ENCODE measurements at regions not wholly inside any gene's neighbourhood (a gene's known extent, or its start where the extent isn't known, plus 50 kb on each side); places are given as distances from the start of the nearest gene placed in this dataset.
"Not testable (repeated sequence)": the region's sequence is repeated elsewhere in the genome, so short reads cannot be mapped to it uniquely, and the experiment has no call there.

- H3K4me1 Mint-ChIP-seq (ENCODE audit: low read depth): no peaks in the 10 kb centered on the region
- H3K9me3 Mint-ChIP-seq (ENCODE audit: low read depth): no peaks in the 10 kb centered on the region
- no peak overlapping the region for H3K27ac Mint-ChIP-seq
- H3K36me3 Mint-ChIP-seq: no peaks in the 10 kb centered on the region
- no peak overlapping the region for H3K4me3 Mint-ChIP-seq
- peaks cover 2% of the 10 kb centered on the region for H3K27me3 Mint-ChIP-seq
These were observed 313.6 kb upstream of the PIK3R1 start for GRCh38 chr5:67901814-67902496.

GRCh38 chr5:67900514-67900913 lies 315.0 kb upstream of the PIK3R1 start:
- Mint-ChIP-seq H3K36me3 (no peaks in the 10 kb centered on the region), H3K9me3 (ENCODE audit: low read depth) (no peaks in the 10 kb centered on the region), H3K4me3 (no peak overlapping the region), H3K27me3 (peaks cover 2% of the 10 kb centered on the region), H3K4me1 (ENCODE audit: low read depth) (no peaks in the 10 kb centered on the region), H3K27ac (no peak overlapping the region)

DNA sequence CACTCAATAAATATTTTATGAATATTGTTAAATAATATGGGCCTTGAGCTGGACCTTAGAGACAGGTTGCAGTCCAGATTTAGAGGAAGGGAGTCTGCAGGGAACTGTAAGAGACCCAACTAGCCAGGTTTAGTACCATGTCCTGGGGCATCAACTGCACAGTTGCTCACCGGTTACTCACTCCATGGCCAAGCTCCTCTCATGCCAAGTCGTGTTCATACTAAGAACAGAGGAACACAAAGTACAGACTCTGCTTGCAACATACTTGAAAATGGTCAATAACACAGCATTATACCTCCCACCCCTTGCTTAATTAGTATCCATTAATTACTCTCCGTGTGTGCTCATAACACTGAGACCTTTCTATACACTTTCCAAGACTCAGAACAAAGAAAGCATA lies 317.6 kb upstream of the PIK3R1 start:
- H3K27ac Mint-ChIP-seq: no peak overlapping the region

GRCh38 chr5:67897431-67897830 lies 318.1 kb upstream of the PIK3R1 start:
- no peaks in the 10 kb centered on the region for H3K9me3 Mint-ChIP-seq (ENCODE audit: low read depth)
- H3K4me3 Mint-ChIP-seq: no peak overlapping the region
- no peaks in the 10 kb centered on the region for H3K27me3 Mint-ChIP-seq
- no peaks in the 10 kb centered on the region for H3K4me1 Mint-ChIP-seq (ENCODE audit: low read depth)
- no peaks in the 10 kb centered on the region for H3K36me3 Mint-ChIP-seq
- no peak overlapping the region for H3K27ac Mint-ChIP-seq

More for the DNA sequence above, 317.6 kb upstream of the PIK3R1 start:
- Mint-ChIP-seq H3K9me3 (ENCODE audit: low read depth) (no peaks in the 10 kb centered on the region), H3K4me3 (no peak overlapping the region), H3K27me3 (no peaks in the 10 kb centered on the region), H3K36me3 (no peaks in the 10 kb centered on the region), H3K4me1 (ENCODE audit: low read depth) (no peaks in the 10 kb centered on the region)

- no peak overlapping the region for H3K27ac Mint-ChIP-seq
- no peak overlapping the region for H3K4me3 Mint-ChIP-seq
- H3K36me3 Mint-ChIP-seq: no peaks in the 10 kb centered on the region
- no peaks in the 10 kb centered on the region for H3K4me1 Mint-ChIP-seq (ENCODE audit: low read depth)
- H3K9me3 Mint-ChIP-seq (ENCODE audit: low read depth): no peaks in the 10 kb centered on the region
- no peaks in the 10 kb centered on the region for H3K27me3 Mint-ChIP-seq
These were observed 318.6 kb upstream of the PIK3R1 start for GRCh38 chr5:67896930-67897313.

DNA sequence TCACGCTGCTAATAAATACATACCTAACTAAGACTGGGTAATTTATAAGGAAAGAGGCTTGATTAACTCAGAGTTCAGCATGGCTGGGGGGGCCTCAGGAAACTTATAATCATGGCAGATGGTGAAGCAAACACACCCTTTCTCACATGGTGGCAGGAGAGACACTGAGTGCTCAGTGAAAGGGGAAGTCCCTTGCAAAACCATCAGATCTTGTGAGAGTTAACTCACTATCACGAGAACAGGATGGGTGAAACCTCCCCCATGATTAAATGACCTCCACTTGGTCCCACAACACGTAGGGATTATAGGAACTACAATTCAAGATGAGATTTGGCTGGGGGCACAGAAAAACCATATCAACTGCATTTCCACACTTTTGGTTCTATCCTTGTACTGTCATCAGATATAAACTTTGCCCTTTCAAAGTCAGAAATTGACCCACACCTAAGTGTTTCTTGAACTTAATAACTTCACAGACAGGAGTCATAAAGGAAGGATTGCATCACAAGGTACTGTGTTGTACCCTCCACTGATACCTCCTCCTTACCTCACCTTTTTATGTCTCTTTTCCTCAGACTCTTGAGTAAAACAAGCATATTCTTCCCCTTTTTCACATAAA lies 319.1 kb upstream of the PIK3R1 start:
- Mint-ChIP-seq H3K27me3 (no peaks in the 10 kb centered on the region), H3K27ac (no peak overlapping the region), H3K9me3 (ENCODE audit: low read depth) (no peaks in the 10 kb centered on the region), H3K4me3 (no peak overlapping the region), H3K4me1 (ENCODE audit: low read depth) (no peaks in the 10 kb centered on the region), H3K36me3 (peaks cover 2% of the 10 kb centered on the region)

- not testable (repeated sequence) for H3K27ac Mint-ChIP-seq; H3K27me3 Mint-ChIP-seq; H3K4me3 Mint-ChIP-seq; H3K9me3 Mint-ChIP-seq (ENCODE audit: low read depth); H3K4me1 Mint-ChIP-seq (ENCODE audit: low read depth); H3K36me3 Mint-ChIP-seq
These were observed 325.7 kb upstream of the PIK3R1 start for GRCh38 chr5:67889870-67890269.

DNA sequence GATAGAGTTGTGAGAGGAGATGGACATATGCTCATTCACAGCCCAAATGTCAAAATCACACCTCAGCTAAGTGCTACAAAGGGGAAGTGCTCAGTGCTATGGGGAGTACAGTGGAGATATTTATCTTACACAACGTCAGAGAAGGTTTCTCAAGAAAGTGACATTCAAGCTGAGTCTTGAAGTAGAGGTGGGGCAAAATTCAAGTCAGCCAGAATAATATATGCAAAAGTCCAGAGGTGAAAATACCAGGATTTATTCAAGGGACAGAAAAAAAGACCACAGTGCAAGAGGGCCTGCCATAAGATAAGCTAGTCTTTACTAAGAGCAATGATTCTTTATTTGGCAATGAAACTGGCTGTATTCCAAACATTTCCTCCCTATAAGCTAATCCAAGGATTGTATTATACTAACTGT lies 327.8 kb upstream of the PIK3R1 start:
- H3K9me3 Mint-ChIP-seq (ENCODE audit: low read depth): no peaks in the 10 kb centered on the region
- H3K4me1 Mint-ChIP-seq (ENCODE audit: low read depth): no peaks in the 10 kb centered on the region
- H3K4me3 Mint-ChIP-seq: no peak overlapping the region
- peaks cover 2% of the 10 kb centered on the region for H3K36me3 Mint-ChIP-seq
- H3K27ac Mint-ChIP-seq: no peak overlapping the region
- H3K27me3 Mint-ChIP-seq: no peaks in the 10 kb centered on the region

- no peaks in the 10 kb centered on the region for H3K4me1 Mint-ChIP-seq (ENCODE audit: low read depth)
- H3K4me3 Mint-ChIP-seq: no peak overlapping the region
- peaks cover 2% of the 10 kb centered on the region for H3K36me3 Mint-ChIP-seq
- H3K9me3 Mint-ChIP-seq (ENCODE audit: low read depth): no peaks in the 10 kb centered on the region
- H3K27me3 Mint-ChIP-seq: peaks cover 4% of the 10 kb centered on the region
- H3K27ac Mint-ChIP-seq: no peak overlapping the region
These were observed 328.8 kb upstream of the PIK3R1 start for GRCh38 chr5:67886761-67887160.

- no peak overlapping the region for H3K27ac Mint-ChIP-seq
- no peaks in the 10 kb centered on the region for H3K36me3 Mint-ChIP-seq
- H3K9me3 Mint-ChIP-seq (ENCODE audit: low read depth): no peaks in the 10 kb centered on the region
- H3K4me3 Mint-ChIP-seq: no peak overlapping the region
- no peaks in the 10 kb centered on the region for H3K4me1 Mint-ChIP-seq (ENCODE audit: low read depth)
- H3K27me3 Mint-ChIP-seq: peaks cover 10% of the 10 kb centered on the region
These were observed 334.7 kb upstream of the PIK3R1 start for GRCh38 chr5:67880876-67881275.

DNA sequence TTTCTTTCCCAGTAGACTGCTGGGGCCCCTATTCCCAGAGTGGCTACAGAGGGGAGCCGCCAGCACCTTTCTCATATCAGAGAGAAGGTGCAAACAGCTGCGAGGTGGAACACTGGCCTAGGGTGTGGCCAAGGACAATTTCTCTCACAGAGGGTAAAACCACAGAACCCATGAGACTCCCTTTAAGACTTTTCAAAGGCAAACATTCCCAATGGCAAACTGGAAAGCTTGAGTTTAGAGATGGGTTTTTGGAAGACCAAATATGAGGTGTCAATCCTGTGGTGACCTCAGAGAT lies 335.1 kb upstream of the PIK3R1 start:
- no peaks in the 10 kb centered on the region for H3K9me3 Mint-ChIP-seq (ENCODE audit: low read depth)
- H3K36me3 Mint-ChIP-seq: no peaks in the 10 kb centered on the region
- H3K4me1 Mint-ChIP-seq (ENCODE audit: low read depth): no peaks in the 10 kb centered on the region
- H3K27ac Mint-ChIP-seq: no peak overlapping the region
- no peak overlapping the region for H3K4me3 Mint-ChIP-seq
- H3K27me3 Mint-ChIP-seq: peaks cover 10% of the 10 kb centered on the region

- no peaks in the 10 kb centered on the region for H3K36me3 Mint-ChIP-seq
- no peak overlapping the region for H3K4me3 Mint-ChIP-seq
- H3K4me1 Mint-ChIP-seq (ENCODE audit: low read depth): no peaks in the 10 kb centered on the region
- peaks cover 10% of the 10 kb centered on the region for H3K27me3 Mint-ChIP-seq
- no peak overlapping the region for H3K27ac Mint-ChIP-seq
- no peaks in the 10 kb centered on the region for H3K9me3 Mint-ChIP-seq (ENCODE audit: low read depth)
These were observed 335.7 kb upstream of the PIK3R1 start for GRCh38 chr5:67879620-67880510.

- Mint-ChIP-seq H3K4me1 (ENCODE audit: low read depth) (no peaks in the 10 kb centered on the region), H3K27me3 (peaks cover 10% of the 10 kb centered on the region), H3K36me3 (no peaks in the 10 kb centered on the region), H3K27ac (no peak overlapping the region), H3K9me3 (ENCODE audit: low read depth) (no peaks in the 10 kb centered on the region), H3K4me3 (no peak overlapping the region)
These were observed 336.6 kb upstream of the PIK3R1 start for GRCh38 chr5:67878933-67879332.

GRCh38 chr5:67876371-67876770 lies 339.2 kb upstream of the PIK3R1 start:
- Mint-ChIP-seq H3K4me1 (ENCODE audit: low read depth) (no peaks in the 10 kb centered on the region), H3K27ac (no peak overlapping the region), H3K4me3 (no peak overlapping the region), H3K9me3 (ENCODE audit: low read depth) (no peaks in the 10 kb centered on the region), H3K27me3 (peaks cover 6% of the 10 kb centered on the region), H3K36me3 (no peaks in the 10 kb centered on the region)

DNA sequence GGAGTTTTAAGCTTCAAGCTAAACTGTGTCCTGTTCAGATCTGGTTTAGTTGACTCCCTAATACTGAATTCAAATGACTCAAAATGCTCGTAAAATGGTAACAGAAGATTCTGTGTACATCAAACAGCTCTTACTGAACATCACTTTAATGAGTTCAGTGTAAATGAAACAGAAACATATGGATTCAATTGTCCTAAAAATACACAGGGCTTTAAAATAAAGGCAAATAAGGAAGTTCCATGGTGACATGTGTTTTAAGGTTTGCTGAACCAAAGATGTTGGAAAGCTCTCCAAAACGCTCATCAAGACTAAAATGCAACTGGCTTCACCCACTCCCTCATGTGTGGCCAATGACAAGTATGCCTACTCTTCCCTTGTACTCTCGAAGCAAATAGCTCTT lies 340.0 kb upstream of the PIK3R1 start:
- Mint-ChIP-seq H3K27me3 (peaks cover 6% of the 10 kb centered on the region), H3K9me3 (ENCODE audit: low read depth) (no peaks in the 10 kb centered on the region), H3K4me1 (ENCODE audit: low read depth) (no peaks in the 10 kb centered on the region), H3K36me3 (no peaks in the 10 kb centered on the region), H3K4me3 (no peak overlapping the region), H3K27ac (no peak overlapping the region)

All from activated naive CD8-positive, alpha-beta T cell (primary cell).